A673 (cell line): ENCODE measurements at regions not wholly inside any gene's neighbourhood (a gene's known extent, or its start where the extent isn't known, plus 50 kb on each side); places are given as distances from the start of the nearest gene placed in this dataset.
"Not testable (repeated sequence)": the region's sequence is repeated elsewhere in the genome, so short reads cannot be mapped to it uniquely, and the experiment has no call there.

Experiments
- CTCF ChIP-seq: fragments of 300-800, 200-600 bp; sonication (generic); conservative IDR thresholded peaks from 2 replicates; pipeline ENCODE4 v1.5.1; 2017; ENCODE audit warnings: low read depth, mild to moderate bottlenecking, antibody characterized with exemption, low read length, moderate library complexity, mixed read lengths
- EZH2 ChIP-seq: fragments of 200-600 bp; sonication (generic); IDR thresholded peaks from 2 replicates; pipeline ENCODE4 v1.6.1; 2017; ENCODE audit warnings: borderline replicate concordance, low read depth, mild to moderate bottlenecking, mixed read lengths, antibody characterized with exemption, low read length; ENCODE audit not compliant: poor library complexity, severe bottlenecking

- not testable (repeated sequence) for TF ChIP-seq CTCF, EZH2
These were observed 52.7 kb upstream of the FOXO6 start for GRCh38 chr1:41308520-41308919.
